Vagina (tissue), 2 donors: ENCODE measurements at regions not wholly inside any gene's neighbourhood (a gene's known extent, or its start where the extent isn't known, plus 50 kb on each side); places are given as distances from the start of the nearest gene placed in this dataset.

ENCODE experiments used
- DNase-seq, 2 donors: peaks; one replicate each; pipeline ENCODE4 v3.0.0-alpha.2; 2017; ENCODE audit errors: extremely low spot score in 2 of 2
- H3K27ac ChIP-seq: fragments of 200-600 bp; sonication (generic); one replicate; pipeline ENCODE4 v1.5.1; 2019
- H3K27me3 ChIP-seq: fragments of 200-600 bp; sonication (generic); one replicate; pipeline ENCODE4 v1.5.1; 2019
- H3K36me3 ChIP-seq, 2 donors: fragments of 200-600 bp; sonication (generic); one replicate each; pipeline ENCODE4 v1.5.1; 2017 to 2019
- H3K4me1 ChIP-seq: fragments of 200-600 bp; sonication (generic); one replicate; pipeline ENCODE4 v1.5.1; 2019
- H3K4me3 ChIP-seq, 2 donors: fragments of 200-600 bp; sonication (generic); 1 replicate in 1 of 2; 2 replicates in 1 of 2; pipeline ENCODE4 v1.5.1; 2016 to 2019
- H3K9me3 ChIP-seq: fragments of 200-600 bp; sonication (generic); one replicate; pipeline ENCODE4 v1.5.1; 2019
- POLR2A ChIP-seq, 2 donors: fragments of 450-650 bp; IDR thresholded peaks; one replicate each; pipeline ENCODE4 v1.6.1; 2017; ENCODE audit warnings: antibody characterized with exemption in 2 of 2, mild to moderate bottlenecking in 2 of 2, moderate library complexity in 2 of 2
- POLR2AphosphoS5 ChIP-seq, 2 donors: sonication (generic); formaldehyde crosslinking; IDR thresholded peaks; one replicate each; pipeline ENCODE4 v1.9.0; 2017; ENCODE audit warnings: antibody characterized with exemption in 2 of 2, mild to moderate bottlenecking in 2 of 2, low read depth in 1 of 2; ENCODE audit not compliant: insufficient read depth in 1 of 2
- intact Hi-C: fragments of 100-400 bp; cut with DNase I; formaldehyde crosslinking; loops from one replicate; pipeline ENCODE4 v1.15.1; 2023
- TF ChIP-seq, protein P1 (sequence below), 3 experiments: fragments of 450-650 bp in 2 of 3; fragments of 200-600 bp in 1 of 3; sonication (generic) in 1 of 3; IDR thresholded peaks; one replicate each; pipeline ENCODE4 v1.5.1; 2017 to 2019; ENCODE audit warnings: antibody characterized with exemption in 3 of 3, mild to moderate bottlenecking in 2 of 3, moderate library complexity in 2 of 3

DNA sequence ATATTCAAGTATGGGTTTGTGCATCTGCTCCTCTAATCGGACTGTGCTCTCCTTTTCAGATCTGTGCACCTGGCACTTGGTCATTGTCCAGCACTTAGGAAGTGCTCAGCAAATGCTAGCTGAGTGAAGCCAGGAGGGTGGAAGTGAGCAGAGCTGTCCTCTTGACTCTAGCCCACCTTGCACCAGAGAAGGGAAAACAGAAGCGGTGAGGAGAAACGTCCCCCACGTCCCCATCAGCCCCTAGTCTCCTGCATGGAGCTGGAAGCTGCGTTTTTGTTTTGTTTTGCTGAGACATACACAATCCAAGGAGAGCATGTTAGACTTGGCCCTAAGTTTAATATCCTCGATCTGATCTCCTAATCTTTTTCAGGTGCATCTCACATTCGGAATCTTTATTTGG lies 73.6 kb downstream of the EN1 start:
- Histone ChIP-seq H3K4me3 (peak overlapping the region in 1 of 2 donors; percentile 42), H3K4me1 (peaks cover 13% of the 10 kb centered on the region), H3K36me3 (no peaks in the 10 kb centered on the region), H3K27me3 (no peaks in the 10 kb centered on the region), H3K27ac (no peak overlapping the region), H3K9me3 (no peaks in the 10 kb centered on the region)
- peak; percentile 65 to 72 for DNase-seq
- TF ChIP-seq, protein P1, sequence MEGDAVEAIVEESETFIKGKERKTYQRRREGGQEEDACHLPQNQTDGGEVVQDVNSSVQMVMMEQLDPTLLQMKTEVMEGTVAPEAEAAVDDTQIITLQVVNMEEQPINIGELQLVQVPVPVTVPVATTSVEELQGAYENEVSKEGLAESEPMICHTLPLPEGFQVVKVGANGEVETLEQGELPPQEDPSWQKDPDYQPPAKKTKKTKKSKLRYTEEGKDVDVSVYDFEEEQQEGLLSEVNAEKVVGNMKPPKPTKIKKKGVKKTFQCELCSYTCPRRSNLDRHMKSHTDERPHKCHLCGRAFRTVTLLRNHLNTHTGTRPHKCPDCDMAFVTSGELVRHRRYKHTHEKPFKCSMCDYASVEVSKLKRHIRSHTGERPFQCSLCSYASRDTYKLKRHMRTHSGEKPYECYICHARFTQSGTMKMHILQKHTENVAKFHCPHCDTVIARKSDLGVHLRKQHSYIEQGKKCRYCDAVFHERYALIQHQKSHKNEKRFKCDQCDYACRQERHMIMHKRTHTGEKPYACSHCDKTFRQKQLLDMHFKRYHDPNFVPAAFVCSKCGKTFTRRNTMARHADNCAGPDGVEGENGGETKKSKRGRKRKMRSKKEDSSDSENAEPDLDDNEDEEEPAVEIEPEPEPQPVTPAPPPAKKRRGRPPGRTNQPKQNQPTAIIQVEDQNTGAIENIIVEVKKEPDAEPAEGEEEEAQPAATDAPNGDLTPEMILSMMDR (IDR thresholded peaks at IDR 0.05), result no peak
- no peak for TF ChIP-seq POLR2AphosphoS5 (IDR thresholded peaks at IDR 0.05; ENCODE audit: insufficient read depth in 1 of 2, low read depth in 1 of 2)
- TF ChIP-seq POLR2A (IDR thresholded peaks at IDR 0.05), result no peak
- intact Hi-C loops, result no loop called here

DNA sequence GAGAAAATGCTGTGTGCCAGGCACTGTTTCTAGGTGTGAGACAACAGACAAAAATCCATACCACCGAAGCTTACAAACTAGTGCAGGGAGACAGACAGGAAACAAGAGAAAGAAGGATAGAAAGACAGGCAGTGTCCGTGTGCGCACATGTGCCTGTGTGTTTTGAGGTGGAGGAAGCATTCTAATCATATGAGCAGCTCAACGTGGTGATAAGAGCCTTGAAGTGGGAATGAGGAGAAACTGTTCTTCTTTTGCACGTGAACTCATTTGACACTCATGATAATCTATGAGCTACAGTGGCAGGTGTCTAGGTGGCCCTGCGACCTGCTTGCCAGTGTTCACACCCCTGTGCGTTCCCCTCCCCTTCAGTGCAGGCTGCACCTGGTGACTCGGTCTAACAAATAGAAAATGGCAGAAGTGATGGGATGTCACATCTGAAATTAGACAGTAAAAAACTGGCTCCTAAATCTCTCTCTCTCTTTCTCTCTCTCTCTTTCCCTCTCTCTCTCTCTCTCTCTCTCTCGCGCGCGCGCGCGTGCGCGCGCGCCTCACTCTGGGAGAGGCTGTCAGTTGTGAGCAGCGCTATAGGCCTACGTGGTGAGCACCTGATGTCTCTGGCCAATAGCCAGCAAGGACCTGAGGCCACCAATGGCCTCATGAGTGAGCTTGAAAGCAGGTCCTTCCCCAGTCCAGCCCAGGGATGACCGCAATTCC lies 74.8 kb downstream of the EN1 start:
- intact Hi-C loops, result no loop called here
- no peak overlapping the region for H3K4me3 ChIP-seq
- peaks cover 13% of the 10 kb centered on the region for H3K4me1 ChIP-seq
- H3K36me3 ChIP-seq, result no peaks in the 10 kb centered on the region
- H3K27me3 ChIP-seq, result no peaks in the 10 kb centered on the region
- no peak for TF ChIP-seq POLR2A (IDR thresholded peaks at IDR 0.05)
- no peak for TF ChIP-seq POLR2AphosphoS5 (IDR thresholded peaks at IDR 0.05; ENCODE audit: insufficient read depth in 1 of 2, low read depth in 1 of 2)
- TF ChIP-seq, protein P1 (IDR thresholded peaks at IDR 0.05), result no peak
- no peak overlapping the region for H3K27ac ChIP-seq
- DNase-seq, result peak in 1 of 2 donors; percentile 49
- H3K9me3 ChIP-seq, result no peaks in the 10 kb centered on the region

DNA sequence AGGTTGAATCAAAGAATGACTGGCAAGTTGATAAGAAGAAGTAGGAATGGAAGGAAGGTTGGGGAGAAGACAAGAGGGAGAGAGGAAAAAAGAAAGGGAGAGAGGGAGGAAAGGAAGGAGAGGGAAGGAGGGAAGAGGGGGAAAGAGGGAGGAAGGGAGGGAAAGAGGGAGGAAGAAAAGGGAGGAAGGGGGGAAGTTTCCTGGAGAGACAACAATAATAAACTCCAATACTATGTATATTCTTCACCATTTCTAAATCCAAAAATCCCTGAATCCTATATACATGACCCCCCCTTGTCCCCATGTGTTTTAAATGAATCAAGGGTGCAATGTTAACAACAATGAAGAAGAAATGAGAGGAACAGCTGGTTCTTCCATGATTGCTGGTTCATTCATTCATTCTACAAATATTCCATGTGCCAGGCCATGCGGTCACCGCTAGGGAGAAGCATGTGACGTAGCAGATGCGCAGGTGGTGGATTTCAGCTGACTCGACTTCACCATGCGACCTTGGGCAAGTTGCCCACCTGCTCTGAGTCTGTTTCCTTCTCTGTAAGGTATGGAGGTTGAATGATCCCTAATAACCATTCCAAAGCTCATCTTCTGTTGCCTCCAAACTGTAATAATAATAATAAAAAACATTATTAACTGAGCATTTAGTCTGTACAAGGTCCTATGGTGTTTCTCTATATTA lies 77.6 kb downstream of the EN1 start:
- no peak overlapping the region for H3K4me3 ChIP-seq
- H3K36me3 ChIP-seq, result no peaks in the 10 kb centered on the region
- peaks cover 9% of the 10 kb centered on the region for H3K4me1 ChIP-seq
- TF ChIP-seq POLR2A (IDR thresholded peaks at IDR 0.05) (no peak), POLR2AphosphoS5 (IDR thresholded peaks at IDR 0.05; ENCODE audit: insufficient read depth in 1 of 2, low read depth in 1 of 2) (no peak)
- TF ChIP-seq, protein P1 (IDR thresholded peaks at IDR 0.05), result no peak
- no peak overlapping the region for H3K27ac ChIP-seq
- no peaks in the 10 kb centered on the region for H3K9me3 ChIP-seq
- DNase-seq, result no peak
- intact Hi-C loops, result no loop called here
- no peaks in the 10 kb centered on the region for H3K27me3 ChIP-seq

DNA sequence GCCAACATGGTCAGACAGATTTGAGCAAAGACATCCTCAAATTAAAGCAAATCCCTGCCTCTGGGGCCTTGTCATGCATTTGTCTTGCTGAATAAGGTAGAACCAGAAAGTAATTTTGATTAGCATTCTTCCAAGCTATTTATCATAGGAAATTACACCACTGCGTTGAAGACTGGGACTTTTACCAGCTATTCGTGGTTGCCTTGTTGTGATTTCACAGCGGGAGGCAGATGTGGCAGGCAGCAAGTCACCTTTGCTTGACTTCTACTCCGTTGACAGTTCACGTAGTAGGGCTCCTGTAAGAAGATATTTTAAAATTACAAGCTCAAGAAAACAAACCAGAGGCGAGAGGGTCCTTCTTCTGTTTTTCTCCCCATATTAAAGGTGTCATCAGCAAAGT lies 80.6 kb downstream of the EN1 start:
- TF ChIP-seq POLR2A (IDR thresholded peaks at IDR 0.05) (no peak), POLR2AphosphoS5 (IDR thresholded peaks at IDR 0.05; ENCODE audit: insufficient read depth in 1 of 2, low read depth in 1 of 2) (no peak)
- TF ChIP-seq, protein P1 (IDR thresholded peaks at IDR 0.05), result no peak
- no peaks in the 10 kb centered on the region for H3K9me3 ChIP-seq
- no peaks in the 10 kb centered on the region for H3K27me3 ChIP-seq
- no peak overlapping the region for H3K27ac ChIP-seq
- no peaks in the 10 kb centered on the region for H3K4me1 ChIP-seq
- H3K4me3 ChIP-seq, result no peak overlapping the region
- intact Hi-C loops, result no loop called here
- H3K36me3 ChIP-seq, result no peaks in the 10 kb centered on the region
- no peak for DNase-seq

DNA sequence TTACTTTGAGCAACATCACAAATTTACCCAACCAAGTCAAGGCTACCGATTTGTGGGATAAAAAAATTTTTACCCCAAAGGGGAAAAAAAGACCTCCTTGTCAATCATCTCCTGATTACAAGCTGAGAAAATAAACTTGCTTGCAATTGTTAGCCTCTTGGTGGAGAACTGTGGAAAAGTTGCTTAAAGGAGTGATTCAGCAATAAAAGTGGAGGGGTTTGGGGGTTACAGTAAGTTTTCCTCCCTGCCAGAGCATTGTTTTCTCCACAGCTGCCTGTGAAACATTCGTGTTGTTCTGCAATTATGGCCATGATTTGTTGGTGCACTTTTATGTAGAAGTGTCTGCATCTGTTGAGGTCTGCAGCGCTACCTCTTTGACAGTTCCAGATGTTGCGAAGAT lies 82.6 kb downstream of the EN1 start:
- Histone ChIP-seq H3K27me3 (no peaks in the 10 kb centered on the region), H3K36me3 (no peaks in the 10 kb centered on the region), H3K4me1 (no peaks in the 10 kb centered on the region), H3K4me3 (no peak overlapping the region), H3K9me3 (no peaks in the 10 kb centered on the region), H3K27ac (no peak overlapping the region)
- no peak for TF ChIP-seq POLR2AphosphoS5 (IDR thresholded peaks at IDR 0.05; ENCODE audit: insufficient read depth in 1 of 2, low read depth in 1 of 2)
- intact Hi-C loops, result no loop called here
- no peak for DNase-seq
